ENCODE measurements at regions not wholly inside any gene's neighbourhood (a gene's known extent, or its start where the extent isn't known, plus 50 kb on each side); places are given as distances from the start of the nearest gene placed in this dataset.

- no peak for TF ChIP-seq ZNF512 (CRISPR knock-in tag; IDR thresholded peaks at IDR 0.05; ENCODE audit: borderline replicate concordance)
- no peak for TF ChIP-seq ZNF121 (CRISPR knock-in tag; IDR thresholded peaks at IDR 0.05)
- no peak for TF ChIP-seq USF2 (CRISPR knock-in tag; IDR thresholded peaks at IDR 0.05)
- no peak for TF ChIP-seq E2F5 (CRISPR knock-in tag; IDR thresholded peaks at IDR 0.05)
- no peak for TF ChIP-seq CTCF (IDR thresholded peaks at IDR 0.05)
- no peak for TF ChIP-seq ZNF263 (CRISPR knock-in tag; IDR thresholded peaks at IDR 0.05; ENCODE audit: low read depth)
- TF ChIP-seq MYBL2 (CRISPR knock-in tag; IDR thresholded peaks at IDR 0.05): no peak
- TF ChIP-seq FOXK1 (CRISPR knock-in tag; IDR thresholded peaks at IDR 0.05): no peak
- no peak for TF ChIP-seq ATF6 (CRISPR knock-in tag; IDR thresholded peaks at IDR 0.05)
- TF ChIP-seq TP53 (CRISPR knock-in tag; IDR thresholded peaks at IDR 0.05): no peak
- no peak for TF ChIP-seq FOXP1 (CRISPR knock-in tag; IDR thresholded peaks at IDR 0.05; ENCODE audit: borderline replicate concordance)
Observed at GRCh38 chr16:82404586-82405315, 222.0 kb upstream of the CDH13 start.
